ENCODE measurements at regions not wholly inside any gene's neighbourhood (a gene's known extent, or its start where the extent isn't known, plus 50 kb on each side); places are given as distances from the start of the nearest gene placed in this dataset.
A peak's percentile ranks its signal among the peaks of the same experiment; 100 is the strongest.

DNA sequence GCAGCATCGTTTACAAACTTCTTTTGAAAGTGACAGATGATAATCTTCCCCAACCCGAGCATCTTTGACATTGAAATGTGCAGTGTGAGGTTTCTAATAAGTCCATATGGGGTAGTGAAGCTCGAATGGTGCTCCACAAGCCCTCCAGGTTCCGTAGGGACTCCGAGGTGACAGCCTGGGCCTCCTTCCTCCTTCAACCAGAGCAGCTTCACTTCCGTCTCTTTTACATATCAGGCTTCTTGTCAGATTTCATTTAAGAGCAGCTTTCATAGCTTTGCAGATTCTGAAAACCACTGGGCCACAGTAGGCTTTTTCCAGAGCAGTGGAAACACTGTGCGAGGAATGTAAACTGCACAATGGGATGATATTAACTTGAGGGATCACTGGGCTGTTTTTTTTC, 103.6 kb upstream of the CPM start:
- no peak overlapping the region for H2AFZ ChIP-seq (ENCODE audit: low read length)
- TF ChIP-seq, protein P1, sequence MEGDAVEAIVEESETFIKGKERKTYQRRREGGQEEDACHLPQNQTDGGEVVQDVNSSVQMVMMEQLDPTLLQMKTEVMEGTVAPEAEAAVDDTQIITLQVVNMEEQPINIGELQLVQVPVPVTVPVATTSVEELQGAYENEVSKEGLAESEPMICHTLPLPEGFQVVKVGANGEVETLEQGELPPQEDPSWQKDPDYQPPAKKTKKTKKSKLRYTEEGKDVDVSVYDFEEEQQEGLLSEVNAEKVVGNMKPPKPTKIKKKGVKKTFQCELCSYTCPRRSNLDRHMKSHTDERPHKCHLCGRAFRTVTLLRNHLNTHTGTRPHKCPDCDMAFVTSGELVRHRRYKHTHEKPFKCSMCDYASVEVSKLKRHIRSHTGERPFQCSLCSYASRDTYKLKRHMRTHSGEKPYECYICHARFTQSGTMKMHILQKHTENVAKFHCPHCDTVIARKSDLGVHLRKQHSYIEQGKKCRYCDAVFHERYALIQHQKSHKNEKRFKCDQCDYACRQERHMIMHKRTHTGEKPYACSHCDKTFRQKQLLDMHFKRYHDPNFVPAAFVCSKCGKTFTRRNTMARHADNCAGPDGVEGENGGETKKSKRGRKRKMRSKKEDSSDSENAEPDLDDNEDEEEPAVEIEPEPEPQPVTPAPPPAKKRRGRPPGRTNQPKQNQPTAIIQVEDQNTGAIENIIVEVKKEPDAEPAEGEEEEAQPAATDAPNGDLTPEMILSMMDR (IDR thresholded peaks at IDR 0.05; ENCODE audit: extremely low read depth, low read depth, low read length): no peak
- H3K4me1 ChIP-seq (ENCODE audit: insufficient read depth, low read length): no peaks in the 10 kb centered on the region

GRCh38 chr12:69036999-69037398, 104.0 kb upstream of the CPM start:
- no peaks in the 10 kb centered on the region for H3K79me2 ChIP-seq (ENCODE audit: insufficient read depth, low read length)
- TF ChIP-seq, protein P1 (IDR thresholded peaks at IDR 0.05; ENCODE audit: extremely low read depth, low read depth, low read length): no peak
- no peak overlapping the region for H3K4me2 ChIP-seq (ENCODE audit: insufficient read depth, low read length)
- no peak for DNase-seq (ENCODE audit: insufficient read length, low spot score, missing footprints)
- no peaks in the 10 kb centered on the region for H3K27me3 ChIP-seq (ENCODE audit: insufficient read depth, low read length)
- no peaks in the 10 kb centered on the region for H4K20me1 ChIP-seq (ENCODE audit: insufficient read depth, low read length)
- no peaks in the 10 kb centered on the region for H3K4me1 ChIP-seq (ENCODE audit: insufficient read depth, low read length)
- H2AFZ ChIP-seq (ENCODE audit: low read length): peak overlapping the region; percentile 20
- no peaks in the 10 kb centered on the region for H3K9me3 ChIP-seq (ENCODE audit: low read depth, low read length)
- H3K4me3 ChIP-seq (ENCODE audit: insufficient read depth, low read length): no peak overlapping the region
- H3K27ac ChIP-seq (ENCODE audit: low read depth, low read length): no peak overlapping the region
- no peaks in the 10 kb centered on the region for H3K36me3 ChIP-seq (ENCODE audit: insufficient read depth, low read length)

More for the DNA sequence above, 103.6 kb upstream of the CPM start:
- Histone ChIP-seq H3K9me3 (ENCODE audit: low read depth, low read length) (no peaks in the 10 kb centered on the region), H3K36me3 (ENCODE audit: insufficient read depth, low read length) (no peaks in the 10 kb centered on the region), H4K20me1 (ENCODE audit: insufficient read depth, low read length) (no peaks in the 10 kb centered on the region), H3K79me2 (ENCODE audit: insufficient read depth, low read length) (no peaks in the 10 kb centered on the region), H3K27me3 (ENCODE audit: insufficient read depth, low read length) (no peaks in the 10 kb centered on the region), H3K4me2 (ENCODE audit: insufficient read depth, low read length) (no peak overlapping the region), H3K27ac (ENCODE audit: low read depth, low read length) (no peak overlapping the region), H3K4me3 (ENCODE audit: insufficient read depth, low read length) (no peak overlapping the region)
- no peak for DNase-seq (ENCODE audit: insufficient read length, low spot score, missing footprints)

DNA sequence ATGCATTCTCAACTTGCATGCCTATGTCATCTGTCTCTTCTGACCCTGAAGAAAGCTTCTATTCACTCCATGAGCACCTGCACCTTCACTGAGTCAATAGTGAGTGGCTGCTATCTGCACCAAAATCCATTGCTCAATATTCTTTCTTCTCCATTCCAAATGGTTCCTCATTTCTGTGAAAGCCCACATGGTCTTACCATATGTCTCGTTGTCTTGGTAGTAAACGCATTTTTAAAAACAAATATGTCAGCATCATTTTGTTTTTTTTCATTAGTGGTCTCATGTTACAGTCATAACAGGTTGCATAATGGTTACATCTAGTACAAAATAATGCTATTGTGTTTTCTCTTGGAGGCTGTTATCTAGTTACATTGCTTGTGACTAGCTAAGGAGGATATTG, 106.9 kb upstream of the CPM start:
- Histone ChIP-seq H2AFZ (ENCODE audit: low read length) (no peak overlapping the region), H3K79me2 (ENCODE audit: insufficient read depth, low read length) (no peaks in the 10 kb centered on the region), H3K36me3 (ENCODE audit: insufficient read depth, low read length) (no peaks in the 10 kb centered on the region), H3K27me3 (ENCODE audit: insufficient read depth, low read length) (no peaks in the 10 kb centered on the region), H3K9me3 (ENCODE audit: low read depth, low read length) (no peaks in the 10 kb centered on the region), H3K27ac (ENCODE audit: low read depth, low read length) (no peak overlapping the region), H3K4me1 (ENCODE audit: insufficient read depth, low read length) (no peaks in the 10 kb centered on the region), H3K4me3 (ENCODE audit: insufficient read depth, low read length) (no peak overlapping the region), H4K20me1 (ENCODE audit: insufficient read depth, low read length) (no peaks in the 10 kb centered on the region), H3K4me2 (ENCODE audit: insufficient read depth, low read length) (no peak overlapping the region)
- TF ChIP-seq, protein P1 (IDR thresholded peaks at IDR 0.05; ENCODE audit: extremely low read depth, low read depth, low read length): no peak
- no peak for DNase-seq (ENCODE audit: insufficient read length, low spot score, missing footprints)

DNA sequence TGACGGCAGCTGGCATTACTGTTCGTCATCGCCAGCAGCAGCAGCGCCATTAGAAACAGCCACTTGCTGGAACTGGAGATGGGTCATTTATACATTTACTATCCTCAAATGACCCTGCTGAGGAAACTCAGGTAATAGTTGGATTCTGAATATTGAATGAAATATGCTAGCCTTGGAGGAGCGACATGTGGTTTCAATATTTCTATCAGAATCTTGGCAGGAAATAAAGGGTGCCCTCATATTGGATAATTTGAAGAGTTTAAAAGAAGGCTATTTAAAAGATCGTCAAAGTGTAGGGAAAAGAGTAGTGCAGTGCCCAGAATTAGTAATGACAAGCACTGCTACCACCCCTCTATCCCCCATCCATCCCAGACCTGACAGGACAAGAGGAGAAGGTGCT, 109.6 kb upstream of the CPM start:
- Histone ChIP-seq H3K4me3 (ENCODE audit: insufficient read depth, low read length) (no peak overlapping the region), H3K4me1 (ENCODE audit: insufficient read depth, low read length) (no peaks in the 10 kb centered on the region), H3K79me2 (ENCODE audit: insufficient read depth, low read length) (no peaks in the 10 kb centered on the region), H2AFZ (ENCODE audit: low read length) (no peak overlapping the region), H3K27ac (ENCODE audit: low read depth, low read length) (no peak overlapping the region), H3K9me3 (ENCODE audit: low read depth, low read length) (no peaks in the 10 kb centered on the region), H3K27me3 (ENCODE audit: insufficient read depth, low read length) (no peaks in the 10 kb centered on the region), H3K36me3 (ENCODE audit: insufficient read depth, low read length) (no peaks in the 10 kb centered on the region), H4K20me1 (ENCODE audit: insufficient read depth, low read length) (no peaks in the 10 kb centered on the region), H3K4me2 (ENCODE audit: insufficient read depth, low read length) (no peak overlapping the region)
- DNase-seq (ENCODE audit: insufficient read length, low spot score, missing footprints): no peak
- TF ChIP-seq, protein P1 (IDR thresholded peaks at IDR 0.05; ENCODE audit: extremely low read depth, low read depth, low read length): no peak

Measured in osteoblast (primary cell).